ENCODE measurements at regions not wholly inside any gene's neighbourhood (a gene's known extent, or its start where the extent isn't known, plus 50 kb on each side); places are given as distances from the start of the nearest gene placed in this dataset.
"Not testable (repeated sequence)": the region's sequence is repeated elsewhere in the genome, so short reads cannot be mapped to it uniquely, and the experiment has no call there.

- DNase-seq (ENCODE audit: low read depth in 1 of 2, low spot score in 1 of 2): no peak
- H3K36me3 ChIP-seq: peaks cover 14% of the 10 kb centered on the region
- H3K4me1 ChIP-seq (ENCODE audit: low read depth): no peaks in the 10 kb centered on the region
- H3K27ac ChIP-seq: no peak overlapping the region
- TF ChIP-seq CTCF (IDR thresholded peaks at IDR 0.05; ENCODE audit: low read depth, low read length): no peak
- H3K27me3 ChIP-seq: no peaks in the 10 kb centered on the region
- no peak overlapping the region for H3K4me3 ChIP-seq
- no peaks in the 10 kb centered on the region for H3K9me3 ChIP-seq (ENCODE audit: low read depth)
Measured at GRCh38 chr6:27700337-27700736, 211.9 kb downstream of the OR2B2 start.

GRCh38 chr6:27694547-27694874, 217.7 kb downstream of the OR2B2 start:
- Histone ChIP-seq H3K27ac (no peak overlapping the region), H3K4me1 (ENCODE audit: low read depth) (no peaks in the 10 kb centered on the region), H3K4me3 (peak overlapping the region; percentile 79), H3K27me3 (no peaks in the 10 kb centered on the region), H3K36me3 (no peaks in the 10 kb centered on the region), H3K9me3 (ENCODE audit: low read depth) (no peaks in the 10 kb centered on the region)
- DNase-seq (ENCODE audit: low read depth in 1 of 2, low spot score in 1 of 2): no peak
- TF ChIP-seq CTCF (IDR thresholded peaks at IDR 0.05; ENCODE audit: low read depth, low read length): no peak

- Histone ChIP-seq H3K36me3 (no peaks in the 10 kb centered on the region), H3K27me3 (no peaks in the 10 kb centered on the region), H3K27ac (peak overlapping the region; percentile 65), H3K4me3 (peak overlapping the region; percentile 79), H3K9me3 (ENCODE audit: low read depth) (no peaks in the 10 kb centered on the region), H3K4me1 (ENCODE audit: low read depth) (no peaks in the 10 kb centered on the region)
- DNase-seq (ENCODE audit: low read depth in 1 of 2, low spot score in 1 of 2): peak; percentile 35 to 61
- no peak for TF ChIP-seq CTCF (IDR thresholded peaks at IDR 0.05; ENCODE audit: low read depth, low read length)
Measured at GRCh38 chr6:27693766-27694546, 218.2 kb downstream of the OR2B2 start.

GRCh38 chr6:27692133-27692532, 219.2 kb upstream of the ZNF184 start:
- not testable (repeated sequence) for DNase-seq (ENCODE audit: low read depth in 1 of 2, low spot score in 1 of 2); H3K9me3 ChIP-seq (ENCODE audit: low read depth); H3K27ac ChIP-seq; H3K36me3 ChIP-seq; H3K4me3 ChIP-seq; H3K4me1 ChIP-seq (ENCODE audit: low read depth); H3K27me3 ChIP-seq

GRCh38 chr6:27688014-27688586, 215.2 kb upstream of the ZNF184 start:
- peak; percentile 72 to 89 for DNase-seq (ENCODE audit: low read depth in 1 of 2, low spot score in 1 of 2)

More at GRCh38 chr6:27688014-27688586, 215.2 kb upstream of the ZNF184 start:
- H3K4me1 ChIP-seq (ENCODE audit: low read depth): no peaks in the 10 kb centered on the region
- H3K27ac ChIP-seq: peak overlapping the region; percentile 64
- H3K9me3 ChIP-seq (ENCODE audit: low read depth): no peaks in the 10 kb centered on the region
- no peak for TF ChIP-seq CTCF (IDR thresholded peaks at IDR 0.05; ENCODE audit: low read depth, low read length)
- H3K27me3 ChIP-seq: no peaks in the 10 kb centered on the region
- H3K36me3 ChIP-seq: no peaks in the 10 kb centered on the region
- peak overlapping the region; percentile 60 for H3K4me3 ChIP-seq
